Neuronal stem cell (in vitro differentiated cells): ENCODE measurements at regions not wholly inside any gene's neighbourhood (a gene's known extent, or its start where the extent isn't known, plus 50 kb on each side); places are given as distances from the start of the nearest gene placed in this dataset.

Source experiments
- DNase-seq: peaks from one replicate; pipeline ENCODE4 v3.0.0-alpha.2; 2013; ENCODE audit warnings: low spot score
- H2AFZ ChIP-seq: one replicate; pipeline ENCODE4 v1.6.1; 2013; ENCODE audit warnings: mild to moderate bottlenecking, low read length, inconsistent platforms
- H2AK5ac ChIP-seq: 2 replicates; pipeline ENCODE4 v1.6.1; 2013; ENCODE audit warnings: low read depth, mild to moderate bottlenecking, inconsistent platforms, low read length, moderate library complexity, mixed read lengths
- H2BK120ac ChIP-seq: 2 replicates; pipeline ENCODE4 v1.6.1; 2013; ENCODE audit warnings: low read depth, mild to moderate bottlenecking, inconsistent platforms, low read length, moderate library complexity, mixed read lengths
- H2BK12ac ChIP-seq: one replicate; pipeline ENCODE4 v1.6.1; 2013; ENCODE audit warnings: low read length, inconsistent platforms
- H2BK15ac ChIP-seq: 2 replicates; pipeline ENCODE4 v1.6.1; 2013; ENCODE audit warnings: mild to moderate bottlenecking, low read length, inconsistent platforms, mixed read lengths
- H2BK5ac ChIP-seq: one replicate; pipeline ENCODE4 v1.6.1; 2013; ENCODE audit warnings: inconsistent platforms, mild to moderate bottlenecking, low read length, moderate library complexity
- H3K14ac ChIP-seq: one replicate; pipeline ENCODE4 v1.6.1; 2013; ENCODE audit warnings: low read length, inconsistent platforms
- H3K18ac ChIP-seq: 2 replicates; pipeline ENCODE4 v1.6.1; 2013; ENCODE audit warnings: low read length, inconsistent platforms
- H3K23ac ChIP-seq: 2 replicates; pipeline ENCODE4 v1.6.1; 2013; ENCODE audit warnings: low read depth, mild to moderate bottlenecking, mixed read lengths, low read length, inconsistent platforms; ENCODE audit not compliant: poor library complexity
- H3K27ac ChIP-seq: replicated peaks from 3 replicates; pipeline ENCODE4 v1.5.1; 2013; ENCODE audit warnings: low read length, inconsistent platforms
- H3K27me3 ChIP-seq, 3 experiments: 2 replicates each; pipeline ENCODE4 v1.6.1; 2013; ENCODE audit warnings: low read length in 3 of 3, mild to moderate bottlenecking in 2 of 3, inconsistent platforms in 1 of 3, low read depth in 1 of 3, mixed read lengths in 1 of 3, moderate library complexity in 1 of 3; ENCODE audit not compliant: control insufficient read depth in 3 of 3, insufficient read depth in 3 of 3
- H3K36me3 ChIP-seq, 2 donors: replicated peaks in 1 of 2; 2 replicates each; pipeline ENCODE4 v1.6.1; 2013; ENCODE audit warnings: low read length in 2 of 2; ENCODE audit not compliant: control insufficient read depth in 2 of 2, insufficient read depth in 2 of 2
- H3K4ac ChIP-seq: 2 replicates; pipeline ENCODE4 v1.6.1; 2013; ENCODE audit warnings: inconsistent platforms, mild to moderate bottlenecking, low read length, moderate library complexity
- H3K4me1 ChIP-seq, 2 donors: 1 replicate in 1 of 2; 2 replicates in 1 of 2; pipeline ENCODE4 v1.6.1; 2013; ENCODE audit warnings: low read length in 2 of 2, low read depth in 1 of 2; ENCODE audit not compliant: control insufficient read depth in 2 of 2, insufficient read depth in 1 of 2
- H3K4me2 ChIP-seq: one replicate; pipeline ENCODE4 v1.6.1; 2013; ENCODE audit warnings: mild to moderate bottlenecking, low read length, inconsistent platforms; ENCODE audit not compliant: insufficient read depth, poor library complexity, severe bottlenecking
- H3K4me3 ChIP-seq, 2 donors: 2 replicates each; pipeline ENCODE4 v1.5.1; 2013; ENCODE audit warnings: low read length in 2 of 2, mild to moderate bottlenecking in 2 of 2, inconsistent platforms in 1 of 2, moderate library complexity in 1 of 2
- H3K79me1 ChIP-seq: one replicate; pipeline ENCODE4 v1.6.1; 2013; ENCODE audit warnings: low read depth, mild to moderate bottlenecking, inconsistent platforms, low read length, moderate library complexity
- H3K9ac ChIP-seq: one replicate; pipeline ENCODE4 v1.6.1; 2013; ENCODE audit warnings: mild to moderate bottlenecking, low read depth, low read length, inconsistent platforms; ENCODE audit not compliant: poor library complexity
- H3K9me3 ChIP-seq, 2 donors: replicated peaks in 1 of 2; 2 replicates each; pipeline versions ENCODE3 to v1.6.1; 2013; ENCODE audit warnings: low read length in 2 of 2, mild to moderate bottlenecking in 2 of 2, inconsistent platforms in 1 of 2, low read depth in 1 of 2, mixed read lengths in 1 of 2, moderate library complexity in 1 of 2; ENCODE audit not compliant: control insufficient read depth in 2 of 2, insufficient read depth in 1 of 2
- H4K8ac ChIP-seq: one replicate; pipeline ENCODE4 v1.6.1; 2013; ENCODE audit warnings: low read depth, mild to moderate bottlenecking, inconsistent platforms, low read length, moderate library complexity
- H4K91ac ChIP-seq: one replicate; pipeline ENCODE4 v1.6.1; 2013; ENCODE audit warnings: low read length, low read depth, mild to moderate bottlenecking, inconsistent platforms; ENCODE audit not compliant: poor library complexity
- WGBS, 2 donors: extraction: QIAGEN DNeasy Blood & Tissue Kit; methylation state at CpG; one replicate each; pipeline ENCODE4 v1.1.7; 2013; ENCODE audit warnings: missing lambda C conversion rate in 2 of 2, mixed read lengths in 1 of 2; ENCODE audit not compliant: insufficient read length in 2 of 2, insufficient replicate concordance in 1 of 2; ENCODE audit errors: extremely low coverage in 2 of 2; 5-methylcytosine and 5-hydroxymethylcytosine counted together

DNA sequence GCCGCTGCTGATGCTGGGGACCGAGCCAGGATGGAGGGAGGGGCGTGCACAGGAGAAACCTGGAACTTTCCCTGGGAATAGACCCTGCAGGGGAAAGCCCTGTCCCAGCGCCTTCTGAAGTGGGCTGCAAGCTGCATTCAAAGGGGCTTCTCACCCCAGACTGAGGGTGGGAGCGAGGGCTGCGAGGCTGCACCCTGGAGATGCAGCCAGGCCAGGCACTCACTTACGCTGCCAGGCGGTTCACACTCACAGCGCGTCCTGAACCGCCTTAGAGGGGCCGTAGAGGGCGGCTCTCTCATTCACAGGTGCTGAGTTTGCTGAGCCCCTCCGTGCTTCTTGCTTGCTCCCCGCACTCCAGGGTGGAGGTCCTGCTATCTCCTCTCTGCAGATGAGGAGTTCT, 208.5 kb upstream of the C14orf180 start:
- H4K8ac ChIP-seq, result no peak overlapping the region

DNA sequence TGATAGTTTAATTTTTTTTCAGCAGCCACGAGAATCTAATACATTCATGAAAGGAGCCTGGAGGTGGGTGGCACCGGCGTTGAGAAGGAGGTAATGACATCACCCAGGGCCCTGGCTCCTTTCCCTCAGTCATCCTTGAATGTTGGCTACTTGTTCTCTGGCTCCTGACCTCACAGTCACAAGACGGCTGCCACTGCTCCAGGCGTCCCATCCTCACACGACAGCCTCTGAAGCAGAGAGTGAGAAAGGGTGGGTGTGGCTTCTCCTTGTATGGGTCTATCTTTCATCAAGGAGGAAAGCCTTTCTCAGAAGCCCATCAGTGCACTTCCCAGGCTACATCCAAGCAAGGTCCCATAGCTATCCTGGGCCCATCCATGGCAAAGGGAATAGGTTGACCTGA, 207.6 kb upstream of the C14orf180 start:
- no peaks in the 10 kb centered on the region for H3K79me1 ChIP-seq
- peak overlapping the region; percentile 72 for H3K9ac ChIP-seq
- no peak overlapping the region for H3K4ac ChIP-seq
- peak overlapping the region; percentile 33 for H2BK12ac ChIP-seq
- DNase-seq, result no peak
- H2BK15ac ChIP-seq, result no peak overlapping the region
- no peak overlapping the region for H3K4me3 ChIP-seq
- H3K36me3 ChIP-seq, result no peaks in the 10 kb centered on the region
- H4K8ac ChIP-seq, result no peak overlapping the region
- H3K27ac ChIP-seq, result no peak overlapping the region
- peaks cover 0 to 3% of the 10 kb centered on the region in 2 donors for H3K9me3 ChIP-seq
- H3K18ac ChIP-seq, result no peak overlapping the region
- H3K27me3 ChIP-seq, result peaks cover 0 to 11% (median 0%) of the 10 kb centered on the region in 3 experiments
- H3K14ac ChIP-seq, result peak overlapping the region; percentile 84
- H3K4me2 ChIP-seq, result no peak overlapping the region
- H3K4me1 ChIP-seq, result peaks cover 0 to 7% of the 10 kb centered on the region in 2 donors
- H3K23ac ChIP-seq, result no peak overlapping the region
- H2BK5ac ChIP-seq, result no peak overlapping the region
- H2AK5ac ChIP-seq, result peak overlapping the region; percentile 8
- no peak overlapping the region for H2BK120ac ChIP-seq
- H2AFZ ChIP-seq, result no peak overlapping the region
- WGBS, 2 donors, result no CpG with 5 or more reads among the region's 6 CpGs
- no peak overlapping the region for H4K91ac ChIP-seq

More for the DNA sequence above, 208.5 kb upstream of the C14orf180 start:
- Histone ChIP-seq H4K91ac (no peak overlapping the region), H3K4me2 (no peak overlapping the region), H3K27ac (no peak overlapping the region), H3K23ac (peak overlapping the region; percentile 17), H2BK5ac (no peak overlapping the region), H3K27me3 (peaks cover 0 to 7% (median 0%) of the 10 kb centered on the region in 3 experiments), H3K4ac (peak overlapping the region; percentile 10), H3K14ac (no peak overlapping the region), H3K18ac (peak overlapping the region; percentile 65), H2AK5ac (peak overlapping the region; percentile 86), H3K9me3 (peaks cover 0 to 3% of the 10 kb centered on the region in 2 donors), H3K9ac (no peak overlapping the region), H2AFZ (no peak overlapping the region), H3K4me3 (no peak overlapping the region), H2BK12ac (peak overlapping the region; percentile 46), H2BK120ac (no peak overlapping the region), H3K36me3 (no peaks in the 10 kb centered on the region), H3K4me1 (peaks cover 0 to 7% of the 10 kb centered on the region in 2 donors), H3K79me1 (no peaks in the 10 kb centered on the region), H2BK15ac (peak overlapping the region; percentile 49)
- no peak for DNase-seq
- no CpG with 5 or more reads among the region's 15 CpGs for WGBS, 2 donors

DNA sequence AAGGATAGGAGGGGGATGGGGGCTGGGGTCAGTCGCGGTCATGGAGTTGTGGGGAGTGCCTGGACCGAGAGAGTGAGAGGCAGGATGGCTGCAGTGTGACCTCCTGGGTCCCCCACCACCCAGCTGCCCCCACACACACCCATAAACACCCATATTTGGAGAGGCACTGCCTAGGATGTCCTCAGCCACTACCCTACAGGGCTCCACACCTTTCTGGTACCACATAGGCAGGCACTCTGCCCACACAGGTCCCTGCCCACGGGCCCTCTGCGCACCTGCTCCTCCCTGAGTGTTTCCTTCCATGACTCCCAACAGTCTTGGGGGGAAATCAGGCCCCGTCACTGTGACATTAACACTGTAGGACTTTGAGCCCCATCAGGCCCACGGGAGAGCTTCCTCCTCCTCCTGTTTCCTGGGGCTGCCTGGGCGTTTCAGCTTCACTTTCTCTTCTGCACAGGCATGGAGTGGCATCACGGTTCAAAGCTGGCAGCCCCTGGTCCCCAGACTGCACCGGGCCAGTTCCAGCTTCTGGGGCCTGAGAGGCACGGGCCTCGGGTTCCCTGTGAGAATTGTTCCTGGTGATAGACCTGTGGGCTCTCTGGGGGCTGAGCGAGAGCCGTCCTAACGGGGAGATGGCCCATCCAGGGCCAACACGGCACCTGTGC, 207.0 kb upstream of the C14orf180 start:
- Histone ChIP-seq H3K4me3 (no peak overlapping the region), H2BK12ac (peak overlapping the region; percentile 33), H3K4me2 (no peak overlapping the region), H3K18ac (peak overlapping the region; percentile 35), H3K27ac (no peak overlapping the region), H2AK5ac (peak overlapping the region; percentile 8), H3K9ac (peak overlapping the region; percentile 72), H3K79me1 (no peaks in the 10 kb centered on the region), H3K36me3 (no peaks in the 10 kb centered on the region), H3K23ac (no peak overlapping the region), H4K8ac (no peak overlapping the region), H3K14ac (peak overlapping the region; percentile 84), H3K27me3 (peaks cover 0 to 17% (median 0%) of the 10 kb centered on the region in 3 experiments), H2AFZ (no peak overlapping the region), H4K91ac (no peak overlapping the region), H3K4me1 (peaks cover 0 to 7% of the 10 kb centered on the region in 2 donors), H3K9me3 (peaks cover 0 to 3% of the 10 kb centered on the region in 2 donors), H3K4ac (no peak overlapping the region), H2BK15ac (peak overlapping the region; percentile 24), H2BK5ac (no peak overlapping the region), H2BK120ac (no peak overlapping the region)
- WGBS, 2 donors, result no CpG with 5 or more reads among the region's 16 CpGs
- no peak for DNase-seq

DNA sequence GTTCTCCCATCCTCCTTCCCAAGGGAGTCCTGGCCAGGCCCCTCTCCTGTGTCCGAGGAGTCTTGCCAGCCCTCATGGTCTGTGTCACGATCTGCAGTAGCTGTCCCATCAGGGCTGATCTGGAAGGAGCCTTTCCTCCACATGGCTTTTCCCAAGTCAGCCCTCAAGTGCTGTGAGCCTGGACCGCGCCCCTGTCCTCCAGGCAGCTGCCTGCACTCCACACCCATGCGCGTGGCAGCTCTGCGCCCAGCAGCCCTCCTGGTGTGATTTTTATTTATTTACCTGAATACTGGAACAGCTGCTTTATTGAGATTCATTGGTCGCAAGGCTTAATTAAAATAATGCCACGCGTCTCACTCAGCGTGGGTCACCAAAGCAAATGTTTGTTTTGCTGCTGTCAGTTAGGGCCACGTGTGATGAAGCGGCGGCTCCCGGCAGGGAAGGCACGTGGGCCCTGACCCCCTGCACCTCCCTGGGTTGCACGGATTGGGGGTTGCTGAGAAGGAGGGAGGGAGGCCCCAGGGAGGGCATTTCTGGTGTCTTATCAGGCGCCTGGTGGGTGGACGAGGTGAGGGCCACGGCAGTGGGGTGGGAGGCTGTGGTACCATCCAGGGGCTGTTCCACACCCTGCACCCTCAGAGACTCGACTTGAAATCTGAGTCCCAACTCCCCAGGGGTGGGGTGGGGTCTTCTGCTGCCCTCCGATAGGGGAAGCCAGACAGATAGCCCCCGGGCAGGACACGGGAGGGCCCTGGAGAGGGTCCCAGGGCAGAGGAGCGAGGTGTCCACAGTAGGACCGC, 206.3 kb upstream of the C14orf180 start:
- Histone ChIP-seq H3K4me3 (no peak overlapping the region), H2BK15ac (peak overlapping the region; percentile 24), H3K9me3 (peaks cover 0 to 3% of the 10 kb centered on the region in 2 donors), H3K4me1 (peaks cover 0 to 7% of the 10 kb centered on the region in 2 donors), H3K18ac (peak overlapping the region; percentile 57), H3K4ac (no peak overlapping the region), H3K23ac (no peak overlapping the region), H3K27me3 (peaks cover 0 to 18% (median 0%) of the 10 kb centered on the region in 3 experiments), H3K14ac (no peak overlapping the region), H2BK12ac (peak overlapping the region; percentile 22), H3K9ac (no peak overlapping the region), H3K27ac (no peak overlapping the region), H3K4me2 (no peak overlapping the region), H3K36me3 (no peaks in the 10 kb centered on the region), H2AFZ (no peak overlapping the region), H2BK120ac (no peak overlapping the region), H4K91ac (no peak overlapping the region), H3K79me1 (no peaks in the 10 kb centered on the region), H2BK5ac (no peak overlapping the region), H4K8ac (no peak overlapping the region), H2AK5ac (peak overlapping the region; percentile 90)
- no peak for DNase-seq
- no CpG with 5 or more reads among the region's 26 CpGs for WGBS, 2 donors
